ENCODE measurements at regions not wholly inside any gene's neighbourhood (a gene's known extent, or its start where the extent isn't known, plus 50 kb on each side); places are given as distances from the start of the nearest gene placed in this dataset.

GRCh38 chr9:134223591-134224122 lies 59.3 kb upstream of the RNU6ATAC start:
- no peak for TF ChIP-seq POLR2AphosphoS5 (IDR thresholded peaks at IDR 0.05)
- no peak for TF ChIP-seq CTCF (IDR thresholded peaks at IDR 0.05)

All from sigmoid colon (tissue), 4 donors.